ENCODE measurements at regions not wholly inside any gene's neighbourhood (a gene's known extent, or its start where the extent isn't known, plus 50 kb on each side); places are given as distances from the start of the nearest gene placed in this dataset.

DNA sequence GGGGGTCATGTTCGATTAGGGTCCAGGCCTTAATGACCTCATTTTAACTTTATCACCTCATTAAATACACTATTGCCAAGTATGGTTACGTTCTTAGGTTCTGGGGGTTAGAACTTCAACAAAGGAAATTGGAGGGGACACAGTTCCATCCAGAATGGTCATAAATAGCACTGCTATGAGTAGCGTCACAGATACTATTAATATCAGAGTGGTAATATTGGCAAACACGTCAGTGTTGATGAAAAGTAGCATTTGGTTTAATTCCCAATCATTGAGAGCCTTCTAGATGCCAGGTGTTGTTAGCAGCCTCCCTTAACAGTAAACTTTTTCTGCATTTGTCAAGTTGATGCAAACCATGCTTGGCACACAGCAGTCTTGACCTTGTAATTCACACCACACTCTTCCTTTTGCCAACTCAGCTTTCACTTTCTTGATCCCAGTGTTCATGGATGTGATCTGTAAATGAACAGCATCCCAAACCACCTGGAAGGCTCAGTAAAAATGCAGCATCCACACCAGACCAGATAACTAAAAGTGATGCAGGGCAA is 912.5 kb upstream of the TENM3 start:
- Histone ChIP-seq H3K9ac (ENCODE audit: insufficient read depth, low read depth, low read length) (no peak overlapping the region), H3K27ac (ENCODE audit: extremely low read length, insufficient read depth, low read length) (no peak overlapping the region), H3K79me2 (ENCODE audit: insufficient read depth, low read length) (no peaks in the 10 kb centered on the region), H3K4me1 (ENCODE audit: insufficient read depth, low read length) (no peaks in the 10 kb centered on the region), H2AFZ (ENCODE audit: low read length) (no peak overlapping the region), H4K20me1 (ENCODE audit: insufficient read depth, low read length) (no peaks in the 10 kb centered on the region), H3K4me3 (replicated peaks in 1 of 3; ENCODE audit: insufficient read depth in 1 of 3, low read depth in 2 of 3, low read length in 3 of 3) (no peak overlapping the region), H3K27me3 (ENCODE audit: control insufficient read depth in 1 of 2, insufficient read depth in 2 of 2, low read length in 2 of 2) (no peaks in the 10 kb centered on the region), H3K4me2 (ENCODE audit: low read depth, low read length) (no peak overlapping the region), H3K9me3 (ENCODE audit: low read length) (no peaks in the 10 kb centered on the region; the same call in 1 of the 2 replicates), H3K36me3 (replicated peaks in 1 of 2; ENCODE audit: control insufficient read depth in 1 of 2, insufficient read depth in 2 of 2, low read length in 2 of 2) (no peaks in the 10 kb centered on the region)
- ATAC-seq = no peak
- BruUV-seq (replicated peaks) = no TSS peak
- ChIA-PET POLR2A (no interaction called here), CTCF (ENCODE audit: low intra/inter-chr PET ratio, low total read pairs) (no interaction called here)
- no peak for DNase-seq (ENCODE audit: low spot score)
- TF ChIP-seq HOXD1 (CRISPR knock-in tag; IDR thresholded peaks at IDR 0.05) (no peak), ZFP62 (CRISPR knock-in tag; IDR thresholded peaks at IDR 0.05) (no peak), ZNF678 (CRISPR knock-in tag; IDR thresholded peaks at IDR 0.05) (no peak), MTF1 (CRISPR knock-in tag; IDR thresholded peaks at IDR 0.05) (no peak), ZNF567 (CRISPR knock-in tag; IDR thresholded peaks at IDR 0.05; ENCODE audit: borderline replicate concordance) (no peak), PPARG (CRISPR knock-in tag; conservative IDR thresholded peaks at IDR 0.05) (no peak), ZNF333 (CRISPR knock-in tag; IDR thresholded peaks at IDR 0.05; ENCODE audit: borderline replicate concordance) (no peak), ZFP36 (IDR thresholded peaks at IDR 0.05; ENCODE audit: borderline replicate concordance, low read depth, low read length, partially characterized antibody) (no peak), KLF6 (CRISPR knock-in tag; IDR thresholded peaks at IDR 0.05) (no peak), ZBTB7A (CRISPR knock-in tag; IDR thresholded peaks at IDR 0.05) (no peak)
- TF ChIP-seq, protein P1, sequence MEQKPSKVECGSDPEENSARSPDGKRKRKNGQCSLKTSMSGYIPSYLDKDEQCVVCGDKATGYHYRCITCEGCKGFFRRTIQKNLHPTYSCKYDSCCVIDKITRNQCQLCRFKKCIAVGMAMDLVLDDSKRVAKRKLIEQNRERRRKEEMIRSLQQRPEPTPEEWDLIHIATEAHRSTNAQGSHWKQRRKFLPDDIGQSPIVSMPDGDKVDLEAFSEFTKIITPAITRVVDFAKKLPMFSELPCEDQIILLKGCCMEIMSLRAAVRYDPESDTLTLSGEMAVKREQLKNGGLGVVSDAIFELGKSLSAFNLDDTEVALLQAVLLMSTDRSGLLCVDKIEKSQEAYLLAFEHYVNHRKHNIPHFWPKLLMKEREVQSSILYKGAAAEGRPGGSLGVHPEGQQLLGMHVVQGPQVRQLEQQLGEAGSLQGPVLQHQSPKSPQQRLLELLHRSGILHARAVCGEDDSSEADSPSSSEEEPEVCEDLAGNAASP (CRISPR knock-in tag; IDR thresholded peaks at IDR 0.05; ENCODE audit: borderline replicate concordance) = no peak
- TF ChIP-seq, protein P2, sequence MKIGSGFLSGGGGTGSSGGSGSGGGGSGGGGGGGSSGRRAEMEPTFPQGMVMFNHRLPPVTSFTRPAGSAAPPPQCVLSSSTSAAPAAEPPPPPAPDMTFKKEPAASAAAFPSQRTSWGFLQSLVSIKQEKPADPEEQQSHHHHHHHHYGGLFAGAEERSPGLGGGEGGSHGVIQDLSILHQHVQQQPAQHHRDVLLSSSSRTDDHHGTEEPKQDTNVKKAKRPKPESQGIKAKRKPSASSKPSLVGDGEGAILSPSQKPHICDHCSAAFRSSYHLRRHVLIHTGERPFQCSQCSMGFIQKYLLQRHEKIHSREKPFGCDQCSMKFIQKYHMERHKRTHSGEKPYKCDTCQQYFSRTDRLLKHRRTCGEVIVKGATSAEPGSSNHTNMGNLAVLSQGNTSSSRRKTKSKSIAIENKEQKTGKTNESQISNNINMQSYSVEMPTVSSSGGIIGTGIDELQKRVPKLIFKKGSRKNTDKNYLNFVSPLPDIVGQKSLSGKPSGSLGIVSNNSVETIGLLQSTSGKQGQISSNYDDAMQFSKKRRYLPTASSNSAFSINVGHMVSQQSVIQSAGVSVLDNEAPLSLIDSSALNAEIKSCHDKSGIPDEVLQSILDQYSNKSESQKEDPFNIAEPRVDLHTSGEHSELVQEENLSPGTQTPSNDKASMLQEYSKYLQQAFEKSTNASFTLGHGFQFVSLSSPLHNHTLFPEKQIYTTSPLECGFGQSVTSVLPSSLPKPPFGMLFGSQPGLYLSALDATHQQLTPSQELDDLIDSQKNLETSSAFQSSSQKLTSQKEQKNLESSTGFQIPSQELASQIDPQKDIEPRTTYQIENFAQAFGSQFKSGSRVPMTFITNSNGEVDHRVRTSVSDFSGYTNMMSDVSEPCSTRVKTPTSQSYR (CRISPR knock-in tag; IDR thresholded peaks at IDR 0.05; ENCODE audit: borderline replicate concordance) = no peak
- intact Hi-C loops (cut with micrococcal nuclease; ENCODE audit: unreplicated experiment) (loop anchor here (5.0 kb wide), 1 partner anchor 1283 kb away; no protein-coding TSS in a partner anchor), in situ Hi-C loops (cut with HindIII; ENCODE audit: extremely low pct_ligation_motif_present, low pct_unique_long_range_greater_than_20kb) (no loop called here)
- 0% methylated on average over 4 of the region's 4 CpGs for whole genome bisulfite sequencing (ENCODE audit: low lambda C conversion rate)
- FAIRE-seq = no peak

All from HepG2 (cell line).